ENCODE measurements at regions not wholly inside any gene's neighbourhood (a gene's known extent, or its start where the extent isn't known, plus 50 kb on each side); places are given as distances from the start of the nearest gene placed in this dataset.

- no peak overlapping the region for H3K4me3 ChIP-seq
- intact Hi-C loops (cut with DNase I; ENCODE audit: low total_unique reads) = no loop called here
- in situ Hi-C loops (cut with MboI; ENCODE audit: low sequenced_read_pairs in 4 of 4) = no loop called here
- TF ChIP-seq POLR2A (IDR thresholded peaks at IDR 0.05) = no peak
- TF ChIP-seq, protein P1, sequence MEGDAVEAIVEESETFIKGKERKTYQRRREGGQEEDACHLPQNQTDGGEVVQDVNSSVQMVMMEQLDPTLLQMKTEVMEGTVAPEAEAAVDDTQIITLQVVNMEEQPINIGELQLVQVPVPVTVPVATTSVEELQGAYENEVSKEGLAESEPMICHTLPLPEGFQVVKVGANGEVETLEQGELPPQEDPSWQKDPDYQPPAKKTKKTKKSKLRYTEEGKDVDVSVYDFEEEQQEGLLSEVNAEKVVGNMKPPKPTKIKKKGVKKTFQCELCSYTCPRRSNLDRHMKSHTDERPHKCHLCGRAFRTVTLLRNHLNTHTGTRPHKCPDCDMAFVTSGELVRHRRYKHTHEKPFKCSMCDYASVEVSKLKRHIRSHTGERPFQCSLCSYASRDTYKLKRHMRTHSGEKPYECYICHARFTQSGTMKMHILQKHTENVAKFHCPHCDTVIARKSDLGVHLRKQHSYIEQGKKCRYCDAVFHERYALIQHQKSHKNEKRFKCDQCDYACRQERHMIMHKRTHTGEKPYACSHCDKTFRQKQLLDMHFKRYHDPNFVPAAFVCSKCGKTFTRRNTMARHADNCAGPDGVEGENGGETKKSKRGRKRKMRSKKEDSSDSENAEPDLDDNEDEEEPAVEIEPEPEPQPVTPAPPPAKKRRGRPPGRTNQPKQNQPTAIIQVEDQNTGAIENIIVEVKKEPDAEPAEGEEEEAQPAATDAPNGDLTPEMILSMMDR (IDR thresholded peaks at IDR 0.05 in 4 of 5, conservative IDR thresholded peaks at IDR 0.05 in 1 of 5) = no peak
- no peaks in the 10 kb centered on the region for H3K36me3 ChIP-seq
- ATAC-seq (no peak), DNase-seq (no peak)
- H3K27ac ChIP-seq = no peak overlapping the region
- no peaks in the 10 kb centered on the region for H3K4me1 ChIP-seq
- H3K9me3 ChIP-seq = no peaks in the 10 kb centered on the region
- no peaks in the 10 kb centered on the region for H3K27me3 ChIP-seq
Observed at GRCh38 chr15:93167291-93167690, 78.3 kb upstream of the RGMA start.

DNA sequence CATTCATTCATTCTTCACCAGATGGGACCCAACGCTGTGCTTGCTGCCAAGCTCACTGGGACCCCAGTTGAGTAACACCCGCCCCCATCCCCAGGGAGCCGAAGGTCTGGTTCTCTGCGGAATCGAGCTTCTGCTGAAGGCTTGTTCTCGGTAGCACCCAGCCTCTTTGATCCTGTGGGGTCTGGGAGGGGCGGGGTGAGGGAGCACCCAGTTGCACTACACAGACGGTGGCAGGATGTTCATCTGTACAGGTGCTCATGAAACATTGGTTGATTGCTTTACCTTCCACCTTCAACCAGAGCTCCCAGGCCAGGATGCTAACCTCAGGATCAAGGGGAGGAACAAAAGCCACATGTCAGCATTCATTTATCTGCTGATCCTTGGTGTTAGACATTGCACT is 77.7 kb upstream of the RGMA start:
- in situ Hi-C loops (cut with MboI; ENCODE audit: low sequenced_read_pairs in 4 of 4) (no loop called here), intact Hi-C loops (cut with DNase I; ENCODE audit: low total_unique reads) (no loop called here)
- TF ChIP-seq, protein P1 (IDR thresholded peaks at IDR 0.05 in 4 of 5, conservative IDR thresholded peaks at IDR 0.05 in 1 of 5) = no peak
- TF ChIP-seq POLR2A (IDR thresholded peaks at IDR 0.05) = no peak
- Histone ChIP-seq H3K9me3 (no peaks in the 10 kb centered on the region), H3K27ac (no peak overlapping the region), H3K4me1 (no peaks in the 10 kb centered on the region), H3K27me3 (no peaks in the 10 kb centered on the region), H3K36me3 (no peaks in the 10 kb centered on the region), H3K4me3 (no peak overlapping the region)
- no peak for DNase-seq
- no peak for ATAC-seq

- Histone ChIP-seq H3K9me3 (no peaks in the 10 kb centered on the region), H3K36me3 (no peaks in the 10 kb centered on the region), H3K27ac (no peak overlapping the region), H3K27me3 (no peaks in the 10 kb centered on the region), H3K4me3 (no peak overlapping the region), H3K4me1 (no peaks in the 10 kb centered on the region)
- intact Hi-C loops (cut with DNase I; ENCODE audit: low total_unique reads) = no loop called here
- TF ChIP-seq, protein P1 (IDR thresholded peaks at IDR 0.05 in 4 of 5, conservative IDR thresholded peaks at IDR 0.05 in 1 of 5) = no peak
- no peak for TF ChIP-seq POLR2A (IDR thresholded peaks at IDR 0.05)
- DNase-seq (no peak), ATAC-seq (no peak)
- in situ Hi-C loops (cut with MboI; ENCODE audit: low sequenced_read_pairs in 4 of 4) = no loop called here
Observed at GRCh38 chr15:93165734-93166470, 76.9 kb upstream of the RGMA start.

GRCh38 chr15:93164409-93164808 is 75.4 kb upstream of the RGMA start:
- no peaks in the 10 kb centered on the region for H3K9me3 ChIP-seq
- no peaks in the 10 kb centered on the region for H3K4me1 ChIP-seq
- H3K27ac ChIP-seq = no peak overlapping the region
- no peak for DNase-seq
- no peaks in the 10 kb centered on the region for H3K36me3 ChIP-seq
- no peak for ATAC-seq
- H3K27me3 ChIP-seq = no peaks in the 10 kb centered on the region
- H3K4me3 ChIP-seq = no peak overlapping the region
- TF ChIP-seq POLR2A (IDR thresholded peaks at IDR 0.05) = no peak
- TF ChIP-seq, protein P1 (IDR thresholded peaks at IDR 0.05 in 4 of 5, conservative IDR thresholded peaks at IDR 0.05 in 1 of 5) = no peak
- intact Hi-C loops (cut with DNase I; ENCODE audit: low total_unique reads) = no loop called here
- in situ Hi-C loops (cut with MboI; ENCODE audit: low sequenced_read_pairs in 4 of 4) = no loop called here

DNA sequence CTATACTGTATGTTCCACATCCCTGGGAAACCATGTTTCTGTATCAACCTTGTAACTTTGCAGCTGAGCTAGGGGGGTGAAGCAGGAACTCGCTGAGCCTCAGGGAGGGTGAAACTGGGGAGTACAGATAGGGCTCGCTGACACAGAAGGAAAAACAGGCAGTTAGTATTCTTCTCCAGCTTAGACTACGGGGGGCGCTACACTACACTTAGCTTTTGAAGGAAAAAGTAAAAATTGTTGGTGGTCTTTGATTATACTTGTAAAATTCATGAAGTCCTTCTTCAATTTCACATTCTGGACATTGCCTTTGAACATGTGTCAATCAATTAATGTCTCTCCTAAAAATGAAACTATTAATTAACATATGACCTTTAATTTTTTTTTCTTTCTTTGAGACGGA is 73.5 kb upstream of the RGMA start:
- intact Hi-C loops (cut with DNase I; ENCODE audit: low total_unique reads) (no loop called here), in situ Hi-C loops (cut with MboI; ENCODE audit: low sequenced_read_pairs in 4 of 4) (no loop called here)
- Histone ChIP-seq H3K27me3 (no peaks in the 10 kb centered on the region), H3K36me3 (no peaks in the 10 kb centered on the region), H3K4me3 (no peak overlapping the region), H3K27ac (no peak overlapping the region), H3K4me1 (peaks cover 0 to 10% of the 10 kb centered on the region in 2 donors), H3K9me3 (no peaks in the 10 kb centered on the region)
- DNase-seq = no peak
- TF ChIP-seq, protein P1 (IDR thresholded peaks at IDR 0.05 in 4 of 5, conservative IDR thresholded peaks at IDR 0.05 in 1 of 5) = no peak
- TF ChIP-seq POLR2A (IDR thresholded peaks at IDR 0.05) = no peak
- ATAC-seq = no peak

All from gastrocnemius medialis (tissue), 4 donors.